ENCODE measurements at regions not wholly inside any gene's neighbourhood (a gene's known extent, or its start where the extent isn't known, plus 50 kb on each side); places are given as distances from the start of the nearest gene placed in this dataset.

DNA sequence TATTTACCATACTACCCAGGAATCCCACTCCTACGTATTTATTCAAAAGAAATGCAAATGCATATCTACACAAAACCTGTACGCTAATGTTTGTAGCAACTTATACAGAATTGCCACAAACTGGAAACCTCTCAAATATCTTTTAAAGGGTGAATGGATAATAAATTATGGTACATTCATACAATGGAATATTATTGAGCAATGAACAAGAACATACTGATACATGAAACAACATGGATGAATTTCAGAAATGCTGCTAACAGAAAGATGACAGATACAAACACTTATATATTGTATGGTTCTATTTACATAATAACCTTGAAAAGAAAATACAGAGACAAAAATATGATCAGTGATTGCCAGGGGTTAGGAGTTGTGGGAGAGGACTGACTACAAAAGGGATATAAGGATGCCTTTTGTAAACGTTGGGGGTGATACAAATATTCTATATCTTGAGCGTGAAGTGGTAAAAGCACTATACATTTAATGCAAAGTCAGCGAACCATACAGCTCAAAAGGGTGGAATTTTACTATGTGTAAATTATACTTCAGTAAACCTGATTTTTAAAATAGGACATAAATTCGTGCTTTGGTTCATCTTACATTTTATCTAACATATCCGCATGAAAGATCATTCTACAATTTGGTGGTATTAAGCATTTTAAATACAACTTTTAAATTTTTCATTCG lies 55.0 kb upstream of the FOXB1 start:
- H3K9me3 ChIP-seq (ENCODE audit: insufficient read depth, low read length), result no peaks in the 10 kb centered on the region
- TF ChIP-seq, protein P1, sequence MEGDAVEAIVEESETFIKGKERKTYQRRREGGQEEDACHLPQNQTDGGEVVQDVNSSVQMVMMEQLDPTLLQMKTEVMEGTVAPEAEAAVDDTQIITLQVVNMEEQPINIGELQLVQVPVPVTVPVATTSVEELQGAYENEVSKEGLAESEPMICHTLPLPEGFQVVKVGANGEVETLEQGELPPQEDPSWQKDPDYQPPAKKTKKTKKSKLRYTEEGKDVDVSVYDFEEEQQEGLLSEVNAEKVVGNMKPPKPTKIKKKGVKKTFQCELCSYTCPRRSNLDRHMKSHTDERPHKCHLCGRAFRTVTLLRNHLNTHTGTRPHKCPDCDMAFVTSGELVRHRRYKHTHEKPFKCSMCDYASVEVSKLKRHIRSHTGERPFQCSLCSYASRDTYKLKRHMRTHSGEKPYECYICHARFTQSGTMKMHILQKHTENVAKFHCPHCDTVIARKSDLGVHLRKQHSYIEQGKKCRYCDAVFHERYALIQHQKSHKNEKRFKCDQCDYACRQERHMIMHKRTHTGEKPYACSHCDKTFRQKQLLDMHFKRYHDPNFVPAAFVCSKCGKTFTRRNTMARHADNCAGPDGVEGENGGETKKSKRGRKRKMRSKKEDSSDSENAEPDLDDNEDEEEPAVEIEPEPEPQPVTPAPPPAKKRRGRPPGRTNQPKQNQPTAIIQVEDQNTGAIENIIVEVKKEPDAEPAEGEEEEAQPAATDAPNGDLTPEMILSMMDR (IDR thresholded peaks at IDR 0.05; ENCODE audit: insufficient read depth, low read length, poor library complexity, severe bottlenecking), result no peak
- TF ChIP-seq EZH2phosphoT487 (conservative IDR thresholded peaks at IDR 0.05; ENCODE audit: low read length), result no peak
- no peaks in the 10 kb centered on the region for H3K9me2 ChIP-seq (replicated peaks; ENCODE audit: insufficient read depth, low read length)
- H3K9ac ChIP-seq (ENCODE audit: low read length), result no peak overlapping the region
- H2AFZ ChIP-seq (ENCODE audit: low read depth, low read length, severe bottlenecking), result no peak overlapping the region
- no peak overlapping the region for H3K4me2 ChIP-seq (ENCODE audit: low read depth, low read length, poor library complexity, severe bottlenecking)
- no peaks in the 10 kb centered on the region for H3F3A ChIP-seq (ENCODE audit: insufficient read depth)
- H4K20me1 ChIP-seq (ENCODE audit: low read depth, low read length), result no peaks in the 10 kb centered on the region
- H3K4me3 ChIP-seq (ENCODE audit: insufficient read depth, low read length, poor library complexity, severe bottlenecking), result no peak overlapping the region
- H3K27ac ChIP-seq (ENCODE audit: low read depth, low read length), result no peak overlapping the region
- no peaks in the 10 kb centered on the region for H3K79me2 ChIP-seq (ENCODE audit: insufficient read depth, low read length)
- H3K36me3 ChIP-seq (ENCODE audit: low read length), result no peaks in the 10 kb centered on the region
- H3K27me3 ChIP-seq (ENCODE audit: low read length), result no peaks in the 10 kb centered on the region

DNA sequence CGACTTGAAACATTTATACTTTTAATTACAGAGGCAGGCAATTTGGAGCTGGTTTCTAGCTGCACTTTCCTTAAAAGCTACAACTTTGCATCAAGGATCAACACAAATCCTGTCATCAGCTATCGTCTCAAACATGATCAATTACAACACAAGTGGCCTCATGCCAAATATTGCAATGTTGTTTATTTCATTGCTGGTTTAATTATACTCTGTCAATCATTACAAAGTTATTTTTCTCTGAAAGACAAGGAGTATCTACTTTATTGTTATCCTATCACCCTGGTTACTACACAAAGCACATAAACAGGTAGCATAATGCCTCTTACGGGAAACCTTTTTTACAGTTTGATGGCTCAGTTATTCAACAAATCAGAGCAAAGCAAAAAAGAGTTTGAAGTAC lies 58.0 kb upstream of the FOXB1 start:
- H3K9me2 ChIP-seq (replicated peaks; ENCODE audit: insufficient read depth, low read length), result no peaks in the 10 kb centered on the region
- H3K9me3 ChIP-seq (ENCODE audit: insufficient read depth, low read length), result no peaks in the 10 kb centered on the region
- H3F3A ChIP-seq (ENCODE audit: insufficient read depth), result no peaks in the 10 kb centered on the region
- no peaks in the 10 kb centered on the region for H4K20me1 ChIP-seq (ENCODE audit: low read depth, low read length)
- no peak overlapping the region for H3K9ac ChIP-seq (ENCODE audit: low read length)
- no peak for TF ChIP-seq EZH2phosphoT487 (conservative IDR thresholded peaks at IDR 0.05; ENCODE audit: low read length)
- TF ChIP-seq, protein P1 (IDR thresholded peaks at IDR 0.05; ENCODE audit: insufficient read depth, low read length, poor library complexity, severe bottlenecking), result no peak
- no peaks in the 10 kb centered on the region for H3K36me3 ChIP-seq (ENCODE audit: low read length)
- no peak overlapping the region for H2AFZ ChIP-seq (ENCODE audit: low read depth, low read length, severe bottlenecking)
- no peaks in the 10 kb centered on the region for H3K79me2 ChIP-seq (ENCODE audit: insufficient read depth, low read length)
- H3K4me3 ChIP-seq (ENCODE audit: insufficient read depth, low read length, poor library complexity, severe bottlenecking), result no peak overlapping the region
- no peaks in the 10 kb centered on the region for H3K27me3 ChIP-seq (ENCODE audit: low read length)
- H3K4me2 ChIP-seq (ENCODE audit: low read depth, low read length, poor library complexity, severe bottlenecking), result no peak overlapping the region
- no peak overlapping the region for H3K27ac ChIP-seq (ENCODE audit: low read depth, low read length)

DNA sequence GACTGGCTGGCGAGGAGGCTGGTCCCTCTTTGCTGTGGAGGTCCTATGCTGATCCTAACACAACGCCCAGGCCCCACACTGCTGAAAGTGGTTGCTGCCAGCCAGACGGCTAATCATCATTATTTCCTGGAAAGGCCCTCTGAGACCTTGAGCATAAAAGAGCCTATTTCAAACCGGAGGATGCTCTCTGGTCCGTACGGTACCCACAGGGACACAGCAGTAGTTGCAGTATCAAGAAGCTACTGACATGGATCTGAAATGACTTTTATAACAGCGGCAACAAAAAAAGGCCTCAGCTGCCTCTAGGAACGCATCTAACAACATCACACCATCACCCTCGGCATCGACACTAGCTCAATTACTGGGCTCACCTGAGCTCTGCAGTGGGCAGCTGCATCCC lies 59.1 kb upstream of the FOXB1 start:
- Histone ChIP-seq H3K9me2 (replicated peaks; ENCODE audit: insufficient read depth, low read length) (no peaks in the 10 kb centered on the region), H4K20me1 (ENCODE audit: low read depth, low read length) (no peaks in the 10 kb centered on the region), H2AFZ (ENCODE audit: low read depth, low read length, severe bottlenecking) (no peak overlapping the region), H3F3A (ENCODE audit: insufficient read depth) (no peaks in the 10 kb centered on the region), H3K27ac (ENCODE audit: low read depth, low read length) (no peak overlapping the region), H3K79me2 (ENCODE audit: insufficient read depth, low read length) (no peaks in the 10 kb centered on the region), H3K4me2 (ENCODE audit: low read depth, low read length, poor library complexity, severe bottlenecking) (no peak overlapping the region), H3K36me3 (ENCODE audit: low read length) (no peaks in the 10 kb centered on the region), H3K9me3 (ENCODE audit: insufficient read depth, low read length) (no peaks in the 10 kb centered on the region), H3K4me3 (ENCODE audit: insufficient read depth, low read length, poor library complexity, severe bottlenecking) (no peak overlapping the region), H3K27me3 (ENCODE audit: low read length) (no peaks in the 10 kb centered on the region), H3K9ac (ENCODE audit: low read length) (no peak overlapping the region)
- TF ChIP-seq, protein P1 (IDR thresholded peaks at IDR 0.05; ENCODE audit: insufficient read depth, low read length, poor library complexity, severe bottlenecking), result no peak
- no peak for TF ChIP-seq EZH2phosphoT487 (conservative IDR thresholded peaks at IDR 0.05; ENCODE audit: low read length)
